Body of pancreas (tissue), 4 donors: ENCODE measurements at regions not wholly inside any gene's neighbourhood (a gene's known extent, or its start where the extent isn't known, plus 50 kb on each side); places are given as distances from the start of the nearest gene placed in this dataset.

Experiments
- ATAC-seq: fragments of 150-250 bp; one replicate; pipeline ENCODE4 v1.9.1; 2016
- DNase-seq, 4 donors: peaks; one replicate each; pipeline ENCODE4 v3.0.0-alpha.2; 2019
- H3K27ac ChIP-seq, 4 donors: fragments of 200-600 bp; sonication (generic); 1 replicate in 3 of 4; 2 replicates in 1 of 4; pipeline versions ENCODE4 v1.5.1 to v1.6.1; 2016 to 2019; ENCODE audit warnings: mild to moderate bottlenecking in 1 of 4, mixed read lengths in 1 of 4, moderate library complexity in 1 of 4
- H3K27me3 ChIP-seq, 2 donors: fragments of 200-600 bp; sonication (generic); one replicate each; pipeline ENCODE4 v1.6.0; 2016; ENCODE audit warnings: mild to moderate bottlenecking in 1 of 2
- H3K36me3 ChIP-seq, 2 donors: fragments of 200-600 bp; sonication (generic); replicated peaks in 1 of 2; 2 replicates each; pipeline ENCODE4 v1.5.1; 2016; ENCODE audit warnings: low read depth in 2 of 2; ENCODE audit not compliant: insufficient read depth in 1 of 2
- H3K4me1 ChIP-seq: fragments of 200-600 bp; sonication (generic); one replicate; pipeline ENCODE4 v1.6.0; 2016
- H3K4me3 ChIP-seq, 2 donors: fragments of 200-600 bp; sonication (generic); 1 replicate in 1 of 2; 2 replicates in 1 of 2; pipeline ENCODE4 v1.5.1; 2016 to 2019
- H3K9me3 ChIP-seq, 3 donors: fragments of 200-600 bp; sonication (generic); 1 replicate in 2 of 3; 2 replicates in 1 of 3; pipeline ENCODE4 v1.5.1; 2016
- POLR2A ChIP-seq, 3 donors: fragments of 450-650 bp; IDR thresholded peaks; one replicate each; pipeline ENCODE4 v1.6.1; 2016; ENCODE audit warnings: antibody characterized with exemption in 3 of 3, mild to moderate bottlenecking in 2 of 3
- WGBS, 2 donors: methylation state at CpG; one replicate each; pipeline ENCODE4 v1.1.5; 2017; 5-methylcytosine and 5-hydroxymethylcytosine counted together
- intact Hi-C: fragments of 100-400 bp; cut with DNase I; formaldehyde crosslinking; loops from one replicate; pipeline ENCODE4 v1.15.1; 2023
- TF ChIP-seq, protein P1 (sequence below), 7 experiments: fragments of 450-650 bp in 4 of 7; fragments of 200-600 bp in 3 of 7; sonication (generic) in 3 of 7; IDR thresholded peaks; one replicate each; pipeline ENCODE4 v1.5.1; 2016 to 2019; ENCODE audit warnings: antibody characterized with exemption in 7 of 7

GRCh38 chr2:183799761-183800160 is 675.5 kb downstream of the NUP35 start:
- TF ChIP-seq, protein P1, sequence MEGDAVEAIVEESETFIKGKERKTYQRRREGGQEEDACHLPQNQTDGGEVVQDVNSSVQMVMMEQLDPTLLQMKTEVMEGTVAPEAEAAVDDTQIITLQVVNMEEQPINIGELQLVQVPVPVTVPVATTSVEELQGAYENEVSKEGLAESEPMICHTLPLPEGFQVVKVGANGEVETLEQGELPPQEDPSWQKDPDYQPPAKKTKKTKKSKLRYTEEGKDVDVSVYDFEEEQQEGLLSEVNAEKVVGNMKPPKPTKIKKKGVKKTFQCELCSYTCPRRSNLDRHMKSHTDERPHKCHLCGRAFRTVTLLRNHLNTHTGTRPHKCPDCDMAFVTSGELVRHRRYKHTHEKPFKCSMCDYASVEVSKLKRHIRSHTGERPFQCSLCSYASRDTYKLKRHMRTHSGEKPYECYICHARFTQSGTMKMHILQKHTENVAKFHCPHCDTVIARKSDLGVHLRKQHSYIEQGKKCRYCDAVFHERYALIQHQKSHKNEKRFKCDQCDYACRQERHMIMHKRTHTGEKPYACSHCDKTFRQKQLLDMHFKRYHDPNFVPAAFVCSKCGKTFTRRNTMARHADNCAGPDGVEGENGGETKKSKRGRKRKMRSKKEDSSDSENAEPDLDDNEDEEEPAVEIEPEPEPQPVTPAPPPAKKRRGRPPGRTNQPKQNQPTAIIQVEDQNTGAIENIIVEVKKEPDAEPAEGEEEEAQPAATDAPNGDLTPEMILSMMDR (IDR thresholded peaks at IDR 0.05): no peak
- no peak for DNase-seq
- ATAC-seq: no peak
- Histone ChIP-seq H3K36me3 (no peaks in the 10 kb centered on the region), H3K4me3 (no peak overlapping the region), H3K4me1 (no peaks in the 10 kb centered on the region), H3K27me3 (no peaks in the 10 kb centered on the region), H3K9me3 (no peaks in the 10 kb centered on the region), H3K27ac (no peak overlapping the region)
- WGBS, 2 donors: 81 to 84% methylated on average over 3 of the region's 3 CpGs
- intact Hi-C loops: no loop called here

GRCh38 chr2:183803596-183803995 is 679.4 kb downstream of the NUP35 start:
- TF ChIP-seq, protein P1 (IDR thresholded peaks at IDR 0.05): no peak
- TF ChIP-seq POLR2A (IDR thresholded peaks at IDR 0.05): no peak
- no peaks in the 10 kb centered on the region for H3K36me3 ChIP-seq
- no peaks in the 10 kb centered on the region for H3K9me3 ChIP-seq
- no peak overlapping the region for H3K27ac ChIP-seq
- ATAC-seq (no peak), DNase-seq (peak in 1 of 4 donors; percentile 35)
- H3K27me3 ChIP-seq: no peaks in the 10 kb centered on the region
- H3K4me3 ChIP-seq: no peak overlapping the region
- intact Hi-C loops: no loop called here
- H3K4me1 ChIP-seq: no peaks in the 10 kb centered on the region

GRCh38 chr2:183807870-183808269 is 683.6 kb downstream of the NUP35 start:
- no peak for TF ChIP-seq POLR2A (IDR thresholded peaks at IDR 0.05)
- TF ChIP-seq, protein P1 (IDR thresholded peaks at IDR 0.05): no peak
- no peak overlapping the region for H3K27ac ChIP-seq
- H3K27me3 ChIP-seq: no peaks in the 10 kb centered on the region
- DNase-seq (no peak), ATAC-seq (no peak)
- no peaks in the 10 kb centered on the region for H3K4me1 ChIP-seq
- no peaks in the 10 kb centered on the region for H3K36me3 ChIP-seq
- H3K9me3 ChIP-seq: no peaks in the 10 kb centered on the region
- H3K4me3 ChIP-seq: no peak overlapping the region
- WGBS, 2 donors: 88% methylated on average over 3 of the region's 3 CpGs
- intact Hi-C loops: no loop called here

DNA sequence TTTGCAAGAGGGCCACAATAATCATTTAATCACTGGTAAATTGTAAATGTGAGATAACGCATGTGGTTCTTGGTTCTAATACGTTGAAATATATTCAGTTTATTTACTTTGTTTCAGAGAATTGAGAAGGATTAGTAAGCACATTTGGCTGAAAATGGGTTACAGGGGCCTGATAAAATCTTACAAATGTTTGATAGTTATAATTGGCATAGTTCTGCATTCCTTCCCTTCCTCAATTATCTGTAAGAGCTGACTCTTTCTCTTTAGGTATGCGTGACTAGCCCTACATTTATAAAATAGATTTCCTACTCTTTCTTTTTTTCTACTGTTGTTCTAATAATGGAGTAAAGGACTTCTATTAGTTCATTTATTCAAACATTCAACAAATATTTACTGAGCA is 685.2 kb downstream of the NUP35 start:
- intact Hi-C loops: no loop called here
- no peaks in the 10 kb centered on the region for H3K4me1 ChIP-seq
- 76 to 80% methylated on average over 3 of the region's 3 CpGs for WGBS, 2 donors
- ATAC-seq (no peak), DNase-seq (no peak)
- H3K9me3 ChIP-seq: no peaks in the 10 kb centered on the region
- no peaks in the 10 kb centered on the region for H3K36me3 ChIP-seq
- TF ChIP-seq, protein P1 (IDR thresholded peaks at IDR 0.05): no peak
- TF ChIP-seq POLR2A (IDR thresholded peaks at IDR 0.05): no peak
- no peaks in the 10 kb centered on the region for H3K27me3 ChIP-seq
- H3K27ac ChIP-seq: no peak overlapping the region
- H3K4me3 ChIP-seq: no peak overlapping the region

GRCh38 chr2:183811281-183811680 is 687.0 kb downstream of the NUP35 start:
- no peak overlapping the region for H3K27ac ChIP-seq

More at GRCh38 chr2:183811281-183811680, 687.0 kb downstream of the NUP35 start:
- whole genome bisulfite sequencing, 2 donors: 95 to 100% methylated on average over 1 of the region's 1 CpG
- Histone ChIP-seq H3K9me3 (no peaks in the 10 kb centered on the region), H3K4me3 (no peak overlapping the region), H3K27me3 (no peaks in the 10 kb centered on the region), H3K4me1 (no peaks in the 10 kb centered on the region), H3K36me3 (no peaks in the 10 kb centered on the region)
- TF ChIP-seq POLR2A (IDR thresholded peaks at IDR 0.05): no peak
- TF ChIP-seq, protein P1 (IDR thresholded peaks at IDR 0.05): no peak
- intact Hi-C loops: no loop called here
- no peak for DNase-seq
- no peak for ATAC-seq
